GM10248 (cell line): ENCODE measurements at regions not wholly inside any gene's neighbourhood (a gene's known extent, or its start where the extent isn't known, plus 50 kb on each side); places are given as distances from the start of the nearest gene placed in this dataset.

Experiments used
- CTCF ChIA-PET: fragments of 300-600 bp; sonication (Branson Sonifier 250); formaldehyde crosslinking; extraction: SDS; loops from one replicate; lab custom pipeline; 2021; ENCODE audit warnings: antibody characterized with exemption; lab: Yijun Ruan, JAX
- POLR2A ChIA-PET: fragments of 350-650 bp; sonication (Branson Sonifier 250); formaldehyde crosslinking; extraction: SDS; loops from one replicate; lab custom pipeline; 2020; ENCODE audit warnings: antibody characterized with exemption; lab: Yijun Ruan, JAX
- DNase-seq: peaks from one replicate; pipeline ENCODE4 v3.0.0; 2012; ENCODE audit errors: extremely low spot score
- TF ChIP-seq, protein P1 (sequence below): IDR thresholded peaks from 2 replicates; pipeline ENCODE4 v1.5.1; 2012; ENCODE audit warnings: mild to moderate bottlenecking, low read depth; ENCODE audit errors: extremely low read depth, missing control alignments, control extremely low read depth

DNA sequence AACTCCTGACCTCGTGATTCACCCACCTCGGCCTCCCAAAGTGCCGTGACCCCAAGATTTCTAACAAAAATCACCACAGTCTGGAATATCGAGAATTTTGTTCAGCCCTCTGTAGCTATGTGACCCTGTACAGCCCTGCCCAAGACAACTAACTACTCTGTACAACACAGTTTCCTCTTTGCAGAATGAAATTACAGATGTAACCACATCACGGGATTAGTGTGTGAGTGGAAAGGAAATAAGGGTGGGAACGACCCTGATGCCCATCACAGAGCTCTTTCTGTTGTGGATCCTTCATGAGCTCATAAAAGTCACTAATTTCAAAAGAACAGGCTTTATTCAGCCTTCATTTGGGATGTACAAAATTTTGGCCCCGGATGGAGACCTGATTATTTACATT is 50.5 kb upstream of the KRR1 start:
- ChIA-PET POLR2A (no interaction called here), CTCF (interaction anchor here (0.8 to 1.4 kb wide), 2 partner anchors 40 to 475 kb away, joined by 3 to 4 read pairs; no protein-coding TSS in a partner anchor)
- TF ChIP-seq, protein P1, sequence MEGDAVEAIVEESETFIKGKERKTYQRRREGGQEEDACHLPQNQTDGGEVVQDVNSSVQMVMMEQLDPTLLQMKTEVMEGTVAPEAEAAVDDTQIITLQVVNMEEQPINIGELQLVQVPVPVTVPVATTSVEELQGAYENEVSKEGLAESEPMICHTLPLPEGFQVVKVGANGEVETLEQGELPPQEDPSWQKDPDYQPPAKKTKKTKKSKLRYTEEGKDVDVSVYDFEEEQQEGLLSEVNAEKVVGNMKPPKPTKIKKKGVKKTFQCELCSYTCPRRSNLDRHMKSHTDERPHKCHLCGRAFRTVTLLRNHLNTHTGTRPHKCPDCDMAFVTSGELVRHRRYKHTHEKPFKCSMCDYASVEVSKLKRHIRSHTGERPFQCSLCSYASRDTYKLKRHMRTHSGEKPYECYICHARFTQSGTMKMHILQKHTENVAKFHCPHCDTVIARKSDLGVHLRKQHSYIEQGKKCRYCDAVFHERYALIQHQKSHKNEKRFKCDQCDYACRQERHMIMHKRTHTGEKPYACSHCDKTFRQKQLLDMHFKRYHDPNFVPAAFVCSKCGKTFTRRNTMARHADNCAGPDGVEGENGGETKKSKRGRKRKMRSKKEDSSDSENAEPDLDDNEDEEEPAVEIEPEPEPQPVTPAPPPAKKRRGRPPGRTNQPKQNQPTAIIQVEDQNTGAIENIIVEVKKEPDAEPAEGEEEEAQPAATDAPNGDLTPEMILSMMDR = no peak
- no peak for DNase-seq
